Choroid plexus epithelial cell (primary cell): ENCODE measurements at regions not wholly inside any gene's neighbourhood (a gene's known extent, or its start where the extent isn't known, plus 50 kb on each side); places are given as distances from the start of the nearest gene placed in this dataset.

Source experiments
- DNase-seq: peaks from one replicate; pipeline ENCODE4 v3.0.0-alpha.2; 2010; ENCODE audit warnings: low read depth
- H3K4me3 ChIP-seq: 2 replicates; pipeline ENCODE4 v1.5.1; 2011; ENCODE audit warnings: low read depth, mild to moderate bottlenecking, control low read depth, low read length, moderate library complexity
- TF ChIP-seq, protein P1 (sequence below): conservative IDR thresholded peaks from 2 replicates; pipeline ENCODE4 v1.5.1; 2011; ENCODE audit warnings: low read depth, mild to moderate bottlenecking, control low read depth, inconsistent platforms, low read length, moderate library complexity

DNA sequence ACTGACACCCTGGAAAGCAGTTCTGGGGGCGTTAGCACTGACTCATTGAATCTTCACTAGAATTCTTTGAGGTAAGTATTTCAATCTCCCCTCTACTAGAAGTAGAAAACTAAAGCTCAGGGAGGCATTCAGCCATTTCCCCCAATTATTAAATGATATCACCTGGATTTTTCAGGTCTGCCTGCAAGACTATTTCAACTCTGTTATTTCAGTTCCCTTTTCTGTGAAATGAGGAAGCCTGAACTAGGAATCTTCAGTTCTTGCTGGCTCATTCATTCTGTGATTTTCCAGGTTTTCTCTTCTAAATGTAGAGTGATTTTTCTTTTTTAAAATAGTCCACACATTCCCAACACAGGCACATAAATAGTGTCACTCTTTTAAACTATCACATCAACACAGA lies 337.0 kb upstream of the NR5A2 start:
- TF ChIP-seq, protein P1, sequence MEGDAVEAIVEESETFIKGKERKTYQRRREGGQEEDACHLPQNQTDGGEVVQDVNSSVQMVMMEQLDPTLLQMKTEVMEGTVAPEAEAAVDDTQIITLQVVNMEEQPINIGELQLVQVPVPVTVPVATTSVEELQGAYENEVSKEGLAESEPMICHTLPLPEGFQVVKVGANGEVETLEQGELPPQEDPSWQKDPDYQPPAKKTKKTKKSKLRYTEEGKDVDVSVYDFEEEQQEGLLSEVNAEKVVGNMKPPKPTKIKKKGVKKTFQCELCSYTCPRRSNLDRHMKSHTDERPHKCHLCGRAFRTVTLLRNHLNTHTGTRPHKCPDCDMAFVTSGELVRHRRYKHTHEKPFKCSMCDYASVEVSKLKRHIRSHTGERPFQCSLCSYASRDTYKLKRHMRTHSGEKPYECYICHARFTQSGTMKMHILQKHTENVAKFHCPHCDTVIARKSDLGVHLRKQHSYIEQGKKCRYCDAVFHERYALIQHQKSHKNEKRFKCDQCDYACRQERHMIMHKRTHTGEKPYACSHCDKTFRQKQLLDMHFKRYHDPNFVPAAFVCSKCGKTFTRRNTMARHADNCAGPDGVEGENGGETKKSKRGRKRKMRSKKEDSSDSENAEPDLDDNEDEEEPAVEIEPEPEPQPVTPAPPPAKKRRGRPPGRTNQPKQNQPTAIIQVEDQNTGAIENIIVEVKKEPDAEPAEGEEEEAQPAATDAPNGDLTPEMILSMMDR, result no peak
- DNase-seq, result no peak
- no peak overlapping the region for H3K4me3 ChIP-seq

- H3K4me3 ChIP-seq, result no peak overlapping the region
- peak; percentile 86 for DNase-seq
- TF ChIP-seq, protein P1, result peak; percentile 7
Measured at GRCh38 chr1:199691540-199691939, 336.0 kb upstream of the NR5A2 start.

- DNase-seq, result no peak
- TF ChIP-seq, protein P1, result no peak
- H3K4me3 ChIP-seq, result no peak overlapping the region
Measured at GRCh38 chr1:199693724-199694123, 333.8 kb upstream of the NR5A2 start.

DNA sequence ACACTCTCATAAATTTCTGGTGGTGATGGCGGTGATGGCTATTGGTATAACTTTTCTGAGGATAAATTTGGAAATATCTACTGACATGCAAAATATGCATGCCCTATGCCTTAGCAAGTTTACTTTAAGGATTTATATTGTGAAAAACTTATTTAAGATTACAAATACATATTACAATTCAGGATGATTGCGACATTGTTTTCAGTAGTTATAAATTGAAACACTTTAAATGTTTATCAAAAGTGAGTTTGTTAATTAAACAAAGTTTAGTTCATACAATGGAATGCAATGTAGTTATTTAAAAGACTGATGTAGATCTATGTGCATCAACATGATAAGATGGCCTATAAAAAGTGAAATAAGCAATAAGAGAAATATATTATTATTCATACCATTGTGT lies 331.3 kb upstream of the NR5A2 start:
- no peak for DNase-seq
- no peak overlapping the region for H3K4me3 ChIP-seq
- TF ChIP-seq, protein P1, result no peak

GRCh38 chr1:199698222-199698621 lies 329.3 kb upstream of the NR5A2 start:
- no peak overlapping the region for H3K4me3 ChIP-seq
- TF ChIP-seq, protein P1, result no peak
- DNase-seq, result no peak

DNA sequence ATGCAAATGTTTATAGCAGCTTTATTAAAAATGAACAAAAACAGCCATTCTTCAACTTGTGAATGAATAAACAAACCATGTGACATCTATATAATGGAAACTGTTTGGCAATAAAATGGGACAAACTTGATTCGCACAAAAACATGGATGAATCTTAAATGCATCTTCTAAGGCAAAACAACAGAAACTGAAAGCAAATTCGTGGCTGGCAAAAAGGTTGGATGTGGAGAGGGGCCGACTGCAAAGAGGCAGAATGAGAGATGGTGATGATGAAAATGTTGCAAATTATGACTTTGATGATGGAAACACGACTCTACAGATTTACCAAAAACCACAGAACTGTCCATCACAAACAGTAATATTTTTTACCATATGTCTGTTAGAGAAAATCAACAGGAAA lies 327.0 kb upstream of the NR5A2 start:
- TF ChIP-seq, protein P1, result no peak
- DNase-seq, result no peak
- H3K4me3 ChIP-seq, result no peak overlapping the region

- TF ChIP-seq, protein P1, result no peak
- H3K4me3 ChIP-seq, result no peak overlapping the region
- no peak for DNase-seq
Measured at GRCh38 chr1:199701726-199702125, 325.8 kb upstream of the NR5A2 start.
